DOHH2 (cell line): ENCODE measurements at regions not wholly inside any gene's neighbourhood (a gene's known extent, or its start where the extent isn't known, plus 50 kb on each side); places are given as distances from the start of the nearest gene placed in this dataset.

Source experiments
- CTCF ChIP-seq: fragments of 200-600 bp; sonication (generic); IDR thresholded peaks from one replicate; pipeline ENCODE4 v1.5.1; 2014; ENCODE audit warnings: antibody characterized with exemption, mild to moderate bottlenecking, low read depth, low read length; ENCODE audit not compliant: poor library complexity, severe bottlenecking
- EZH2phosphoT487 ChIP-seq: fragments of 200-600 bp; sonication (generic); IDR thresholded peaks from 2 replicates; pipeline ENCODE4 v1.6.1; 2017; ENCODE audit warnings: borderline replicate concordance, mild to moderate bottlenecking, antibody characterized with exemption, low read length, moderate library complexity, mixed read lengths

- TF ChIP-seq CTCF: no peak
- TF ChIP-seq EZH2phosphoT487: no peak
Measured at GRCh38 chr5:39696672-39697398, 272.1 kb upstream of the DAB2 start.
